ENCODE measurements at regions not wholly inside any gene's neighbourhood (a gene's known extent, or its start where the extent isn't known, plus 50 kb on each side); places are given as distances from the start of the nearest gene placed in this dataset.

GRCh38 chr13:79999601-80000000 is 341.3 kb downstream of the SPRY2 start:
- Histone ChIP-seq H3K4me3 (no peak overlapping the region), H4K20me1 (replicated peaks; ENCODE audit: insufficient read depth) (no peaks in the 10 kb centered on the region), H3K36me3 (ENCODE audit: insufficient read depth) (no peaks in the 10 kb centered on the region), H3K79me2 (replicated peaks; ENCODE audit: insufficient read depth) (no peaks in the 10 kb centered on the region), H3F3A (replicated peaks; ENCODE audit: low read depth) (no peaks in the 10 kb centered on the region), H2AFZ (no peak overlapping the region), H3K4me1 (ENCODE audit: insufficient read depth) (no peaks in the 10 kb centered on the region), H3K9me2 (ENCODE audit: insufficient read depth) (peaks cover 4% of the 10 kb centered on the region; the same call in 1 of the 2 replicates), H3K4me2 (no peak overlapping the region), H3K27ac (ENCODE audit: low read depth) (no peak overlapping the region), H3K27me3 (ENCODE audit: insufficient read depth) (no peaks in the 10 kb centered on the region)
- Mint-ChIP-seq H3K4me3 (no peak overlapping the region), H3K9me3 (no peaks in the 10 kb centered on the region), H3K4me1 (peaks cover 6% of the 10 kb centered on the region; the same call in 2 of the 3 replicates), H3K27me3 (ENCODE audit: insufficient read depth, low read depth, poor library complexity) (no peaks in the 10 kb centered on the region), H3K27ac (no peak overlapping the region), H3K36me3 (ENCODE audit: low read depth) (no peaks in the 10 kb centered on the region)
- ATAC-seq (no peak), DNase-seq (ENCODE audit: low spot score) (no peak)
- TF ChIP-seq STAT1 (IDR thresholded peaks at IDR 0.05; ENCODE audit: unreplicated experiment) (no peak), NANOG (IDR thresholded peaks at IDR 0.05; ENCODE audit: borderline replicate concordance) (no peak), JUNB (IDR thresholded peaks at IDR 0.05; ENCODE audit: unreplicated experiment) (no peak), POLR2AphosphoS5 (IDR thresholded peaks at IDR 0.05; ENCODE audit: low read depth) (no peak), ZNF114 (CRISPR knock-in tag; IDR thresholded peaks at IDR 0.05) (no peak), EZH2 (IDR thresholded peaks at IDR 0.05; ENCODE audit: low read depth, unreplicated experiment) (no peak), ZNF462 (CRISPR knock-in tag; IDR thresholded peaks at IDR 0.05) (no peak)
- TF ChIP-seq, protein P1, sequence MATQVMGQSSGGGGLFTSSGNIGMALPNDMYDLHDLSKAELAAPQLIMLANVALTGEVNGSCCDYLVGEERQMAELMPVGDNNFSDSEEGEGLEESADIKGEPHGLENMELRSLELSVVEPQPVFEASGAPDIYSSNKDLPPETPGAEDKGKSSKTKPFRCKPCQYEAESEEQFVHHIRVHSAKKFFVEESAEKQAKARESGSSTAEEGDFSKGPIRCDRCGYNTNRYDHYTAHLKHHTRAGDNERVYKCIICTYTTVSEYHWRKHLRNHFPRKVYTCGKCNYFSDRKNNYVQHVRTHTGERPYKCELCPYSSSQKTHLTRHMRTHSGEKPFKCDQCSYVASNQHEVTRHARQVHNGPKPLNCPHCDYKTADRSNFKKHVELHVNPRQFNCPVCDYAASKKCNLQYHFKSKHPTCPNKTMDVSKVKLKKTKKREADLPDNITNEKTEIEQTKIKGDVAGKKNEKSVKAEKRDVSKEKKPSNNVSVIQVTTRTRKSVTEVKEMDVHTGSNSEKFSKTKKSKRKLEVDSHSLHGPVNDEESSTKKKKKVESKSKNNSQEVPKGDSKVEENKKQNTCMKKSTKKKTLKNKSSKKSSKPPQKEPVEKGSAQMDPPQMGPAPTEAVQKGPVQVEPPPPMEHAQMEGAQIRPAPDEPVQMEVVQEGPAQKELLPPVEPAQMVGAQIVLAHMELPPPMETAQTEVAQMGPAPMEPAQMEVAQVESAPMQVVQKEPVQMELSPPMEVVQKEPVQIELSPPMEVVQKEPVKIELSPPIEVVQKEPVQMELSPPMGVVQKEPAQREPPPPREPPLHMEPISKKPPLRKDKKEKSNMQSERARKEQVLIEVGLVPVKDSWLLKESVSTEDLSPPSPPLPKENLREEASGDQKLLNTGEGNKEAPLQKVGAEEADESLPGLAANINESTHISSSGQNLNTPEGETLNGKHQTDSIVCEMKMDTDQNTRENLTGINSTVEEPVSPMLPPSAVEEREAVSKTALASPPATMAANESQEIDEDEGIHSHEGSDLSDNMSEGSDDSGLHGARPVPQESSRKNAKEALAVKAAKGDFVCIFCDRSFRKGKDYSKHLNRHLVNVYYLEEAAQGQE (IDR thresholded peaks at IDR 0.05; ENCODE audit: unreplicated experiment): no peak
- TF ChIP-seq, protein P2, sequence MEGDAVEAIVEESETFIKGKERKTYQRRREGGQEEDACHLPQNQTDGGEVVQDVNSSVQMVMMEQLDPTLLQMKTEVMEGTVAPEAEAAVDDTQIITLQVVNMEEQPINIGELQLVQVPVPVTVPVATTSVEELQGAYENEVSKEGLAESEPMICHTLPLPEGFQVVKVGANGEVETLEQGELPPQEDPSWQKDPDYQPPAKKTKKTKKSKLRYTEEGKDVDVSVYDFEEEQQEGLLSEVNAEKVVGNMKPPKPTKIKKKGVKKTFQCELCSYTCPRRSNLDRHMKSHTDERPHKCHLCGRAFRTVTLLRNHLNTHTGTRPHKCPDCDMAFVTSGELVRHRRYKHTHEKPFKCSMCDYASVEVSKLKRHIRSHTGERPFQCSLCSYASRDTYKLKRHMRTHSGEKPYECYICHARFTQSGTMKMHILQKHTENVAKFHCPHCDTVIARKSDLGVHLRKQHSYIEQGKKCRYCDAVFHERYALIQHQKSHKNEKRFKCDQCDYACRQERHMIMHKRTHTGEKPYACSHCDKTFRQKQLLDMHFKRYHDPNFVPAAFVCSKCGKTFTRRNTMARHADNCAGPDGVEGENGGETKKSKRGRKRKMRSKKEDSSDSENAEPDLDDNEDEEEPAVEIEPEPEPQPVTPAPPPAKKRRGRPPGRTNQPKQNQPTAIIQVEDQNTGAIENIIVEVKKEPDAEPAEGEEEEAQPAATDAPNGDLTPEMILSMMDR (conservative IDR thresholded peaks at IDR 0.05; ENCODE audit: low read depth in 2 of 2): no peak

Data from GM23338 (cell line).